Activated CD4-positive, alpha-beta T cell treated with anti-CD3 and anti-CD28 coated beads for 24 hours (primary cell): ENCODE measurements at regions not wholly inside any gene's neighbourhood (a gene's known extent, or its start where the extent isn't known, plus 50 kb on each side); places are given as distances from the start of the nearest gene placed in this dataset.
A peak's percentile ranks its signal among the peaks of the same experiment; 100 is the strongest.
"Not testable (repeated sequence)": the region's sequence is repeated elsewhere in the genome, so short reads cannot be mapped to it uniquely, and the experiment has no call there.

ENCODE experiments used
- DNase-seq, 2 donors: peaks; one replicate each; pipeline ENCODE4 v3.0.0-alpha.2; 2020; ENCODE audit warnings: low read depth in 2 of 2

DNA sequence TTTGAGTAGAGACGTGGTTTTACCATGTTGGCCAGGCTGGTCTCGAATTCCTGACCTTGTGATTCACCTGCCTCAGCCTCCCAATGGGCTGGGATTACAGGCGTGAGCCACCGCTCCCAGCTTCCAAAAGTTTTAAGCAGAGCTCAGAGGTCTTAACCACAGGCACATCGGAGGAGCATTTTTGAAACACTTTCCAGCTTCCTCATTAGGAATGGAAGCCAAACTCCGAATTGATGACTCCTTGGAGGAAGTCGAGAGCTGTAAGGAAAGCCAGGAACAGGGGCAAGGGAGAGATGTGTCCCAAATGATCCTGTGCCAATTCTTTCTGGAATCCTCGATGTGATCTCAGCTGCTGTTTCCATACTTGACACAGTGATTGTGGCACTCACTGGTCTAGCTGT lies 56.2 kb upstream of the CCZ1B start:
- DNase-seq: not testable (repeated sequence)

GRCh38 chr7:6883756-6884155 lies 57.7 kb upstream of the CCZ1B start:
- DNase-seq: not testable (repeated sequence)

DNA sequence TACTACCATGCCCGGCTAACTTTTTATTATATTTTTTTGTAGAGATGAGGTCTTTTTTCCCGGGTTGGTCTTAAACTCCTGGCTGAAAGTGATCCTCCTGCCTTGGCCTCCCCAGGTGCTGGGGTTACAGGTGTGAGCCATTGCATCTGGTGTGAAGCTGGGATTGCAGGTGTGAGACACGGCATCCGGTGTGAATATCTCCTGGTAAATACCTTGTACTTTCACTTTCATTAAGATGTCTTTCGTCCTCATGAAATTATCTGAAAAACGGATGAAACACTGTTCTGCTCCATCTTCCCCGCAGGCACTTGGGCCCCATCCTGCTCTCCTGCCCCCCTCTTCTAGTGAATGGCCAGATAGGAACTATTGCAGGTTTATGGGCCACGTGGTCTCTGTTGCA lies 60.1 kb upstream of the CCZ1B start:
- no peak for DNase-seq

- not testable (repeated sequence) for DNase-seq
These were observed 62.4 kb upstream of the CCZ1B start for GRCh38 chr7:6888267-6889045.

GRCh38 chr7:6889252-6889812 lies 63.3 kb upstream of the CCZ1B start:
- DNase-seq: no peak

DNA sequence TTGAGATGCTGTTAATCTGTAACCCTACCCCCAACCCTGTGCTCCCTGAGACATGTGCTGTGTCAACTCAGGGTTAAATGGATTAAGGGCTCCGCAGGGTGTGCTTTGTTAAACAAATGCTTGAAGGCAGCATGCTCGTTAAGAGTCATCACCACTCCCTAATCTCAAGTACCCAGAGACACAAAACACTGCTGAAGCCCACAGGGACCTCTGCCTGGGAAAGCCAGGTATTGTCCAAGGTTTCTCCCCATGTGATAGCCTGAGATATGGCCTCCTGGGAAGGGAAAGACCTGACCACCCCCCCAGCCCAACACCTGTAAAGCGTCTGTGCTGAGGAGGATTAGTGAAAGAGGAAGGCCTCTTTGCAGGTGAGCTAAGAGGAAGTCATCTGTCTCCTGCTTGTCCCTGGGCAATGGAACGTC lies 76.0 kb upstream of the CCZ1B start:
- DNase-seq: not testable (repeated sequence)

DNA sequence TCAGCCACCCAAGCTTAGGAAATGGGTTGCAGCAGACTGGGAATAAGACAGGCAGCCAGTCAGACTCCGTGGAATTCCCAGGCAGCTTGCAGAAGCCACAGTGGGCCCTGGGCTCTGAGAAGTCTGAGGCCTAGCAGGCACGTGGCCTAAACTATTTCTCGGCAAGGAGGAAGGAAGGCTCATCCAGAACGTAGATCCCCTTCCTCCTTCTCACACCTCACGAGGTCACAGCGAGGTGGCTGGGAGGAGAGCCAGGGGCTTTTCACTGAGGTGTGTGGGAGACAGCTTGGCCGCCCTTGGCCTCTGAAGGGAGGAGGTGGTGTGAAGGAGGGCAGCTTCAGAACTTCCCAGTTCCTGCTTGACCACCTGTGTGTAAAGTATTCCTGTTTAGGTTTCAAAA lies 77.2 kb upstream of the CCZ1B start:
- DNase-seq: not testable (repeated sequence)

DNA sequence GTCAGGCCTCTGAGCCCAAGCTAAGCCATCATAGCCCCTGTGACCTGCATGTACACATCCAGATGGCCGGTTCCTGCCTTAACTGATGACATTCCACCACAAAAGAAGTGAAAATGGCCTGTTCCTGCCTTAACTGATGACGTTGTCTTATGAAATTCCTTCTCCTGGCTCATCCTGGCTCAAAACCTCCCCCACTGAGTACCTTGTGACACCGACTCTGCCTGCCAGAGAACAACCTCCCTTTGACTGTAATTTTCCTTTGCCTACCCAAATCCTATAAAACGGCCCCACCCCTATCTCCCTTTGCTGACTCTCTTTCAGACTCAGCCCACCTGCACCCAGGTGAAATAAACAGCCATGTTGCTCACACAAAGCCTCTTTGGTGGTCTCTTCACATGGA lies 77.7 kb upstream of the CCZ1B start:
- not testable (repeated sequence) for DNase-seq

GRCh38 chr7:6917258-6917657 lies 91.2 kb upstream of the CCZ1B start:
- DNase-seq: no peak

DNA sequence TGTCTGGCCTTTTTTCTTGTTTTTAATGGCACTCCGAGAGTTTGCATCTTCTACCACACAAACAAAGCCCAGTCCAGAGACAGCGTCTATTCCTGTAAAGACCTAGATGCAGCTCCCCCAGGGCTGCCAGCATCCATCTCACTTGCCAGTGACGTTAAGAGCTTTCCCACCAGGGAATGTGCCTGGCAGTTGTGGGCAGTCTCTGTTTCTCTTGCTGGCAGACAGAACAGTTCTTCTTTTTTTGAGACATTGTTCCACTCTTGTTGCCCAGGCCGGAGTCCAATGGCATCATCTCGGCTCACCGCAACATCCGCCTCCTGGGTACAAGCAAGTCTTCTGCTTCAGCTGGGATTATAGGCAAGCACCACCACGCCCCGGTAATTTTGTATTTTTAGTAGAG lies 93.1 kb upstream of the CCZ1B start:
- not testable (repeated sequence) for DNase-seq

GRCh38 chr7:6924523-6924922 lies 98.4 kb upstream of the CCZ1B start:
- DNase-seq: not testable (repeated sequence)

DNA sequence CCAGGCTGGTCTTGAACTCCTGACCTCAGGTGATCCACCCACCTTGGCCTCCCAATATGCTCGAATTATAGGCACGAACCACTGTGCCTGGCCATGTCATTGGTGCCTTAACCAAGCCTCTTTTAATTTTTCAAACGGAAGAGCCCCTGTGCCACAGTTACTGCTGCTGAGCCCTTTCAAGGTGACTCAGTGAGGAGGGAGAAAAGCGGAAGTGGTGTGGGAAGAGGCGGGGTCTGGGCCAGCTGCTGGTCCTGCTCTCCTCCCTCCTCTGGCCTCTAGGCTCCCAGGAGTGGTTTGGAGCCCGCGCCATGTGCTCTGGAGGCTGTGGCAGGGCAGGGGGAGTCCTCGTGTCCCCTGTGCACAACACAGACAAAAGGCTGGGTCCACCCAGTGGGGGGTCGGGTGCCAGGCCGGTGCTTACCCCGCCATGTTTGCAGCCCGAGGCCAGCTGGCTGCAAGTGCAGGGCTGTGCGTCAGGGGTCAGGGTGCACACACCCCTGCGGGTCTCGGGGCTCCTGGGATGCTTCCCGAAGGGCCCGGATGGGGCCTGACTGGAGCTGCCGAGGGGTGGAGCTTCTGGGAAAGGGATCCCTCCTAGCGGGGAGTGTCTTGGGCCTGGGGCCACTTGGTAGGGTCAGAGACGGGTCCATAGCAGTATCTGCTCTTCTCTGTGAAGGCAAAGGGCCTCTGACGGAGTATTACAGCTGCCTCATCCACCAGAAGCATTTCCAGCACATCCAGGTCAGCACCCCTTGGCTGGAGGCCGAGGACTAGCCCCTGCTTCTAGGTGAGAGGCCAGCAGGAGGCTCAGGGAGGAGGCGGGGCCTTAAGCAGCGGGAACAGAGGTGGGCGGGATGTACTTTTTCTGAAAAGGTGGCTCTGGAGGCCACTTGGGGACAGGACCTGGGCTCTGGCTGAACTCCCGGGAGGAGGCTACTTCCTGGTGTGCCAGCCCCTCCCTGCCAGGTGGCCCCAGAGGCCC lies 100.4 kb upstream of the CCZ1B start:
- DNase-seq: not testable (repeated sequence)

DNA sequence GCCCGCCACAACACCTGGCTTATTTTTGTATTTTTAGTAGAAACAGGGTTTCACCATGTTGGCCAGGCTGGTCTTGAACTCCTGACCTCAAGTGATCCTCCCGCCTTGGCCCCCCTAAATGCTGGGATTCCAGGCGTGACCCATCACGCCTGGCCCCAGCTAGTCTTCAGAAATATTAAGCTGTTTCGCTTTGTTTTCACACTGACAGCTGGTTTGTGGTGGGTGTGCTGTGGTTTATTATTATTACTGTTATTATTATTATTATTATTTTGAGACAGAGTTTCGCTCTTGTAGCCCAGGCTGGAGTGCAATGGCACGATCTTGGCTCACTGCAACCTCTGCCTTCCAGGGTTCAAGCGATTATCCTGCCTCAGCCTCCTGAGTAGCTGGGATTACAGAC lies 101.6 kb upstream of the CCZ1B start:
- not testable (repeated sequence) for DNase-seq

GRCh38 chr7:6929588-6929987 lies 103.5 kb upstream of the CCZ1B start:
- DNase-seq: not testable (repeated sequence)

DNA sequence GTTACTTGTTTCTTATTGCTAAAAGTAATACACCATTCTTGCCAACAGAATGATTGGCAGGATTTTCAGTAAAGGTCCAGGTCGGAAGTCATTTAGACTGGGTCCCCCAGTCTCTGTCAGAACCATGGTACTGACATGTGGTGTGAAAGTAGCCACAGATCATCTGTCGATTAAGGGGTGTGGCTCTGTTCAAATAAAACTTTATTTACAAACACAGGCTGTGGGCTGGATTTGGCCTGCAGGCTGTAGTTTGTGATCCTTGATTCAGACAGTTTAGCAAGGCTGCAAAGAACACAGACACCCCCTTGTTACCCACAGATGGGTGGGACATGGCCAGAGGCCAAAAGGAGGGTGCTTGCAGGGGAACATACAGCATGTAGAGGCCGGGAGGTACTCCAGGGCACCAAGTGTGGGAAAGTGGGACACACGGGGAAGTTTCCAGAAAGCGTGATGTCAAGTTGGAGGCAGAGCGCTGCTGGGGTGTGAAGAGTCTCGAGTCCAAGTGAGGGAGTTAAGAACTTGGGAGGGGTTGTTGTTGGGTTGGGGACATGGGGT lies 104.1 kb upstream of the CCZ1B start:
- not testable (repeated sequence) for DNase-seq

GRCh38 chr7:6930787-6931186 lies 104.7 kb upstream of the CCZ1B start:
- DNase-seq: peak; percentile 15 to 18

GRCh38 chr7:6931456-6931855 lies 105.4 kb upstream of the CCZ1B start:
- DNase-seq: not testable (repeated sequence)

DNA sequence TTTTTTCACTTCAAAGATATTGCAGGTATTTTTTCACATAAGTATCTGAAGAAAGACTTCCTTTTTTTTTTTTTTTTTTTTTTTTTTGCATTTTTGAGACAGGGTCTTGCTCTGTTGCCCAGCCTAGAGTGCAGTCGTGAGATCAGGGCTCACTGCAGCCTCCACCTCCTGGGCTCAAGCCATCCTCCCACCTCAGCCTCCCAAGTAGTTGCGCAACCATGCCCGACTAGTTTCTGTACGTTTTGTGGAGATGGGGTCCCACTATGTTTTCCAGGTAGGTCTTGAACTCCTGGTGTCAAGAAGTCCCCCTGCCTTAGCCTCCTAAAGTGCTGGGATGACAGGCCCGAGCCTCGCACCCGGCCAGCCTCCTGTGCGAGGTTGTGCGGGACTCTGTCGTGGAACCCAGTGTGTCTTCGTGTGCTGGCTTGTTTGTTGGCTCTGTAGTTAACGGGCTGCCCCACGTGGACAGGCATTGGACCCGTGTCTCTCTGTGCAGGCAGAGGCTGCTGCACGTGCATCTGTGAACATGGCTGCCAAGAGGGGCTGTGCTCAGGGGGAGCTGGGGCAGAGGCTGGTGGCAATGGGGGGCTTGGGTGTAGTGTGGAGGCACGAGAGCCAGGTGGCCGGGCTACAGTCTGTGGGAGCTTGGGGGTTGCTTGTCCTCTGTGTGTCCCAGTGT lies 108.0 kb upstream of the CCZ1B start:
- not testable (repeated sequence) for DNase-seq

GRCh38 chr7:6934981-6935380 lies 108.9 kb upstream of the CCZ1B start:
- DNase-seq: no peak

GRCh38 chr7:6936626-6937025 lies 110.6 kb upstream of the CCZ1B start:
- DNase-seq: not testable (repeated sequence)

- DNase-seq: not testable (repeated sequence)
These were observed 111.7 kb upstream of the CCZ1B start for GRCh38 chr7:6937746-6938145.
